Stimulated activated CD8-positive, alpha-beta memory T cell treated with anti-CD3 and anti-CD28 coated beads, Interleukin-15, amount 100 ng/mL, for 4 hours (primary cell): ENCODE measurements at regions not wholly inside any gene's neighbourhood (a gene's known extent, or its start where the extent isn't known, plus 50 kb on each side); places are given as distances from the start of the nearest gene placed in this dataset.
"Not testable (repeated sequence)": the region's sequence is repeated elsewhere in the genome, so short reads cannot be mapped to it uniquely, and the experiment has no call there.

ENCODE experiments used
- DNase-seq, 2 donors: peaks; one replicate each; pipeline ENCODE4 v3.0.0-alpha.2; 2020; ENCODE audit warnings: low read depth in 2 of 2

DNA sequence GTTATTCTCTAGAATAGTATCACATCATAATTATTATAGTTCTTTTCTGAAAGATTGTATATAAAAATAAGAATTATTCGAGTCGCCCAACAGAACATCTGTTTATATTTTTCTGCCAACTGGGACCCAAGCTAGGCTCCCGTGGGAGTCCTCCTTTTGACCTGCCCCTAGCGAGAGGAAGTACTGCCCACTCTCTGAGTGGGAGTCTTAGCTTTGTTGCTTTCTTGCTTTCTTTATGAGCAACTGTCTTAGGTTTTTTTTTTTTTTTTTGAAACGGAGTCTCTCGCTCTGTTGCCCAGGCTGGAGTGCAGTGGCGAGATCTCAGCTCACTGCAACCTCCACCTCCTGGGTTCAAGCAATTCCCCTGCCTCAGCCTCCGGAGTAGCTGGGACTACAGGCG, 202.0 kb upstream of the ZNF184 start:
- no peak for DNase-seq

DNA sequence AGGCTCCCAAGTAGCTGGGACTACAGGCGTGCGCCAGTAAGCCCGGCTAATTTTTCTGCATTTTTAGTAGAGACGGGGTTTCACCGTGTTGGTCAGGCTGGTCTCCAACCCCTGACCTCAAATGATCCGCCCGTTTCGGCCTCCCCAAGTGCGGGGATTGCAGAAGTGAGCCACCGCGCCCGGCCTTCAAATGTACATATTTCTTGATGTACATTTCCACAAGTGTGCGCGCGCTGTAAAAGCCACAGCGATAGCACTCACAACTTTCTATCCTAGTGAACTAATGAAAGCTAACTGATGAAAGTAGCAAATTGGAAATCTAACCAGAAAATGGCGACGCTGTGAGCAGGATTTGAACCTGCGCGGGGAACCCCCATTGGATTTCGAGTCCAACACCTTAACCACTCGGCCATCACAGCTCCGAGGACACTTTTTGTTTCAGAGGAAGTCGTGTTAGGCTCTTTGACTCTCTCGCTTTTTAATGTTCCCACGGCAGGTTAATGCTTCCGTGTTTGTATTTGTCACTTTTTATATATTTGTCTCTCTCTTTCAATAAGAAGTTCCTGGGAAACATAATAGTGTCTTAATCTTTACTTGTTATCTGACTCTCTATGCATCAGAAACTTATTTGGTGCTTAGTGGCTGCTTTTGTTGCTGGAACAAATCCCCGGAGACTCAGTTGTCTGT, 199.4 kb upstream of the ZNF184 start:
- DNase-seq = no peak

DNA sequence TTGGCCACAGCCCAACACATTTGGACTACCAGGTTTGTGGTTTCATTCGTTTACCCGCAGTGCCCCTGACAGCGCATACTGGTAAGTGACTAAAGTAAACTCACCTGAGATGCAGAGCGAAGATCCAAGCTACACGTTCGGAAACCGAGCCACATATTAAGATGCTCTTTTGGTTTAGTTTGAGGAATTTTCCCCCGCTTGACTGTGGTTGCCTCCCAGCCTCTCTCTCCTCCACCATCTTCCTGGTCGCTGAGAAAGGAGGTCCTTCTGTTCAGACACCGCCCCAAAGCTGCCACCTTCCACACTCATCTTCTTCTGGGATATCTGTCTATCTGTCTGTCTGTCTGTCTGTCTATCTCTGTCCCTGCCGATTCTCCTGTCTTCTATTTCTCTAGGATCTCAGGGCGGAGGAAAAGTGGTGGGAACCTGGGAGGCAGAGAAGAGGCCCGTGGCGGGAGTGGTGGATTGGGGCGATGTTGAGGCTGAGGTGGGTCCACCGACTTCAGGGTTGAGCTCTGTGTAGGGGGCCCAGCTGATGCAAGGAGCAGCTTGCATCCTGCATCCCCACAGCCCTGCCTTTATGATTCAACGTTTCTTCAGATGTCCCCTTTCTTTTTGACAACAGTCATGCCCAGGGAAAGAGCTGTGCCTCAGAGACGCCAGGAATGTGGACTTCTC, 196.9 kb upstream of the ZNF184 start:
- DNase-seq = no peak

DNA sequence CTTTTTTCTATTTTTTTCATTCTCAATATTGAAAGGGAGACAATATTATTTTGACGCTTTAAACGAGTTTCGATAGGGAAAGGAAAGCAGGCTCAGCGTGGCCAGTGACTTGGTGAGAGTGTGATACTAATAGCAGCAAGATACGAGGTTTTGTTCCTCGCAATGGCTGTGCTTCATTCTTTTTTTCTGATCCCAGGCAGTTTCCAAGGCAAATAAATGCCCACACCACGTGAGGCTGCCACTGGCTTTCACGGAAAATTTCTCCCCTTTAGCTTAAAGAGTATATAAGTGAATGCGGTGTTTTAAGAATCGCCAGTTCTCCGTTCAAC, 196.4 kb upstream of the ZNF184 start:
- DNase-seq = no peak

DNA sequence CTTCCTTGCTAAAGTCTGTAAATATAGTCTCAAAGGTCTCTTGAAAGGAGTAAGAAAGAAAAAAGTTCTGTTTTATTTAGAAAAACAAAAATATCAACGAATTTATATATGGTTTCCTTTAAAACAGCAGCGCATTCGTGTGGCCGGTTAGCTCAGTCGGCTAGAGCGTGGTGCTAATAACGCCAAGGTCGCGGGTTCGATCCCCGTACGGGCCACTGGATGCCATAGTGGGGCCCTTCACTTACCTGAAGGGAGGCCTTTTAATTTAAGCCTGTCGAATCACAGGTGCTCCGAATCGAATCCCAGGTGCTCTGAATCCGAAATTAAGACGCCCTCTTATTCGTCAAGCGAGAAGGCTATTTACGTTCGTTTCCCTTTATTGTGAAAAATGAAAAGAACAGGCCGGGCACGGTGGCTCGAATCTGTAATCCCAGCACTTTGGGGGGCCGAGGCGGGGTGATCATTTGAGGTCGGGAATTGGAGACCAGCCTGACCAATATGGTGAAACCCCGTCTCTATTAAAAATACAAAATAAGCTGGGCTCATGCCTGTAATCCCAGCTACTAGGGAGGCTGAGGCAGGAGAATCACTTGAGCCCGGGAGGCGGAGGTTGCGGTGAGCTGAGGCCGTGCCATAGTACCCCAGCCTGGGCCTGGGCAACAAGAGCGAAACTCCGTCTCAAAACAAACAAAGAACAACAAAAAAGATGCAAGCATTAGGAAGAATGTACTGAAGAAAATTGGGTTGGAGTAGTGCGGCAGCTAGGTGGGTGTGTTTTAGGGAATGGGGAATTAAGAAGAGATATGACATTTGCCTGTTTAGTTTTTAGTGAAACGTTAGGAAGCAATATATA, 195.8 kb upstream of the ZNF184 start:
- DNase-seq = no peak

DNA sequence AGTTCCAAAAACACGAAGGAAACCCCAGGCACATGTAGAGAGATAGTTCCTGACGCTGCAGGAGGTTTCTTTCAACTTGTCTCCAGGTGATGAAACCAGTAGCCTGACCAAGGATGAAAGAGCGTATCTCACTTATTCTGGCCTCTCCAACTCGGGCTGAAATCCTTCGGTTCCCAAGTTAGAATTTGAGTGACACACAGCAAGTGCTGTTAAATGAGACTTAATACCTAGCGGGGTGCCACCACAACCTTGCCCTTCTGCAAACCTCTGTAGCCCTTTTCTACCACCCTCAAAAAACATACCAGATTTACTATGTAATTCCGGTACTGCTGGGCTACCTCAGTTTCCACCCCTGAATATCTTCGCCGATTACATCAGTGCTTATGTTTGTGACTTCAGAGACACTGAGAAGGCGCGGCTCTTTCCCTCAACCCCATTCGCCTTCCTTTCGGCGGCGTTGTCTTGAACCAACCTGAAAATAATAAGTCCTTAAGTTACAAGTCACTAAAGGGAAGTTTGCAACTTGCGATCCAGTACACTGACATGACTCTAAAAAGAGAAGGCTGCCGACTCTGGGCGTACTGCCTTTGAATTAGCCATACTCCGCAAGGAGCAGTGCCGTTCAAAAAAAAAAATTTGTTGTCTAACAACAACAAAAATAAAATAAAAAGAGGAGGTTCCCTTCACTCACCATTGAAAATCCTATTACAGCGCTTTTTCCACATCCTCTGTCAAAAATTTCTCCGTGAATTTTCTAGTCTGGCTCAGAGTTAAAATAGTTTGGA, 194.9 kb upstream of the ZNF184 start:
- DNase-seq = no peak

DNA sequence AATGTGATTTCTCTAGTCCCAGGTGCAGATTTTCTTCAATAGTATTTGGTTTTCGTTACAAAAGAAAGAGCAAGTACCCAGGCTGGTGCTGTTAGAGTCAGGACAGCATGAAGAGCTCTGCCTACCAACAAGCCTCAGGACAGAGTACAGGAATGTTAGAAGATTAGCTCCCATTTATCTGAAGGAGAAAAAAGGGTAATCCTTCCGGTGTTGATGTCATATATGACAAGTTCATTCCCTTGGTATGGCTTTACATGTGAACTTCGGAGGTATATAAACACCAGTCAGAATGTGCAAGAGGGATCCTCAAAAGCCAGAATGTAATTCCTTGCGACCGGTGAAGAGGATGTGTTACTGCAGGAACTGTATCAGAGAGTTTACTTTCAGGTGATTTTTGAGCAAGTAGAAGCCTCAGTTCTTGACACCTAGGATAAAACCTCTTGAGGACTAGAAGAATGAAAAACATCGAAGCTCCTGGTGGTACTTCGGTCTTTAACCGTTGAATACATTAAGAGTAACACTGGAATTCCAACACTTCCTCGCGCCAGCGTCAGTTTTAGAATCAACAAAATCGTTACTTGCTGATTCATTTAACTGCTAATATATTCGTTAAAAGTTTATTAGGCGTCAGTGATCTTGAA, 194.2 kb upstream of the ZNF184 start:
- no peak for DNase-seq

DNA sequence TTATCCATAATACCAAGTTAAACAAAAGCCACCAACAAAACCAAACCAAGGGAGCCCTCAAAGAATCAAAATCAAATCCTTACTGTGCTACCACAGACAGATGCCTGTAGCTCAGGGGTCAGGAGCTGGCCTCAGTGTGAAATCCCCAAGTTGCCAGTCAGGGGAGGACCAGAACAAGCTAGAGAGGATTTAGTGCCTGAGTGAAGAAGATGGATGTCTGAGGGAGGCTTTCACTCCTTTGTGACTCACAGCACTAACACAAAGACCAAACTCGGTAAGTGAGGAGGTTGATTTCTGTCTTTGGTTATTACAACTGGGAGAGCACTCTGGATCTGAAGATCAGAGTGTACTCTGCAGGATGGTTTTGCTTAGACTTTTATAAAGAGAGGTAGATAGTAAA, 189.9 kb upstream of the ZNF184 start:
- DNase-seq = no peak

DNA sequence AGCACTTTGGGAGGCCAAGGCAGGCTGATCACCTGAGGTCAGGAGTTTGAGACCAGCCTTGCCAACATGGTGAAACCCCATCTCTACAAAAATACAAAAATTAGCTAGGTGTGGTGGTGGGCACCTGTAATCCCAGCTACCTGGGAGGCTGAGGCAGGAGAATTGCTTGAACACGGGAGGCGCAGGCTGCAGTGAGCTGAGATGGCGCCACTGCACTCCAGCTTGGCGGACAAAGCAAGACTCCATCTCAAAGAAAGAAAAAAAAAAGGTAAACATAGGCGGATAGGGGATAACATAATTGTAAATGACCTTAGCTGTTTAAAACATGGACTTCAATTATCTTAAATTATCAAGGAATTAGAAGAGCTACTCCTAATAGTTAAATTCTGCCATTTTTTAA, 189.3 kb upstream of the ZNF184 start:
- DNase-seq = not testable (repeated sequence)

DNA sequence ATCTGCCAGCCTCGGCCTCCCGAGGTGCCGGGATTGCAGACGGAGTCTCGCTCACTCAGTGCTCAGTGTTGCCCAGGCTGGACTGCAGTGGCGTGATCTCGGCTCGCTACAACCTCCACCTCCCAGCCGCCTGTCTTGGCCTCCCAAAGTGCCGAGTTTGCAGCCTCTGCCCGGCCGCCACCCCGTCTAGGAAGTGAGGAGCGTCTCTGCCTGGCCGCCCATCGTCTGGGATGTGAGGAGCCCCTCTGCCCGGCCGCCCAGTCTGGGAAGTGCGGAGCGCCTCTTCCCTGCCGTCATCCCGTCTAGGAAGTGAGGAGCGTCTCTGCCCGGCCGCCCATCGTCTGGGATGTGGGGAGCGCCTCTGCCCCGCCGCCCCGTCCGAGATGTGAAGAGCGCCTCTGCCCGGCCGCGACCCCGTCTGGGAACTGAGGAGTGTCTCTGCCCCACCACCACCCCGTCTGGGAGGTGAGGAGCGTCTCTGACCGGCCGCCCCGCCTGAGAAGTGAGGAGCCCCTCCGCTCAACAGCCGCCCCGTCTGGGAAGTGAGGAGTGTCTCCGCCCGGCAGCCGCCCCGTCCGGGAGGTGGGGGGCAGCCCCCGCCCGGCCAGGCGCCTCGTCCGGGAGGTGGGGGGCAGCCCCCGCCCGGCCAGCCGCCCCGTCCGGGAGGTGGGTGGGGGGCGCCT, 180.4 kb upstream of the ZNF184 start:
- not testable (repeated sequence) for DNase-seq

DNA sequence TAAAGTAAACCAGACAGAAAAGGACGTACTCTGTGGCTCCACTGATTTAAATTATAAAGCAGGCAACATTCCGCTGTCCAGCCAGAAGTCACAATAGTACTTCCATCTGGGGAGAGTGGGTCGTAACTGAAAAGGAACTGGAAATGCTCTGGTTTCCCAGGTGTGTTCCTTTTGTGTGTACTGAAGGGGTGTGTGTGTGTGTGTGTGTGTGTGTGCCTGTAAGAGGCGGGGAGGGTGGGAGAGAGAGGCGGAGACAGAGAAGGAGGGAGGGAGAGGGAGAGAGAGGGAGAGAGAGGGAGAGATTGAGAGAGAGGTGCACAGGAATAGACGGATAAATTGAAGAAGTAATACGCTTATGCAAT, 178.4 kb upstream of the ZNF184 start:
- no peak for DNase-seq

DNA sequence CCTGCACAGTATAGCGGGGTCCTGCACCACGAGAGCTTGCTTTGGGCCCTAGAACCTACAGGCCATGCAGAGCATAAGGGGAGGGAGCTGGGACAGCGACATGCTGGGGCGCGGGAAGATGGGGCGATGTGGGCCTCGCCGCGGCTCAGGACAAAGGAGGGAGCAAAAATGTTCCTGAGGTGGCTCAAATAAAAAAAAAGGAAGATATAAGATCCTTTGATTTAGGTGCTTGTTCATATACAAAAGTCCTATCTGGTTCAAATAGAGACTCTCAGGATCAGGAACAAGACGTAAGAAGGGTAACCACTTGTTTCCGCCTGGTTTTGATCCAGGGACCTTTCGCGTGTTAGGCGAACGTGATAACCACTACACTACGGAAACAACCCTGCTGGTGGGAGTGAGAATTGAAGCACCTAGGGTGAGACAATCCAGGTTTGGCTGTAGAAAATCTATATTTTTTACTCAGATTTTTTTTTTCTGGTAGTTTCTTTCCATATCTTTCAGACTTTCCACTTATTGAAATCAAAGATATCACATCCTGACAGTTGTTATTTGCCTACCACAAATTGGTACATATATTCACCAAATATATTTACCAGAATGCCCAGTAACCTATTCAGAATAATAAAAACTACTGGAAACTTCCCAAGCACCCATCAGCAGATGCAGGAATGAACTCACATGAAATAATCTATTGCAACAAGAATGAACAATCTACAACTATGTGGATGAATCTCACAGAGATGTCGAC, 177.9 kb upstream of the ZNF184 start:
- no peak for DNase-seq

DNA sequence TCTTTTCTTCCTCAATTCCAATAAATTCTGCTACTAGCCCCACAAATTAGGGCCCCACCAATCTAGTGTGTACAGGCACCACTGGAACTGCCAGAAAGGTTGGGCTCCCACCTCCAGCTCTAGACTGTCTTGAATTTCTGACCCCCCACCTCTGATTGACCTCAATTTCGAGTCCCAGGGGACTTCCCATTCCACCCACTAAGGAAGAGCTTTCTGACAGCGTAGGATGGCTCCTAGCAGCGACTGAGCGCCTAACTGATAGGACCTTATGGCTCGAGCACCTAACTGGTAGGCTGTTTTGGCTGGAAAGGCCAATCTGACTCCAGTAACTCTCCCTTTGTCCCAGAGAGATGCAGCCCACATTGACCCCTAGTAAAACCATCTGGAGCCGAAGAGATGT, 171.6 kb upstream of the ZNF184 start:
- no peak for DNase-seq

DNA sequence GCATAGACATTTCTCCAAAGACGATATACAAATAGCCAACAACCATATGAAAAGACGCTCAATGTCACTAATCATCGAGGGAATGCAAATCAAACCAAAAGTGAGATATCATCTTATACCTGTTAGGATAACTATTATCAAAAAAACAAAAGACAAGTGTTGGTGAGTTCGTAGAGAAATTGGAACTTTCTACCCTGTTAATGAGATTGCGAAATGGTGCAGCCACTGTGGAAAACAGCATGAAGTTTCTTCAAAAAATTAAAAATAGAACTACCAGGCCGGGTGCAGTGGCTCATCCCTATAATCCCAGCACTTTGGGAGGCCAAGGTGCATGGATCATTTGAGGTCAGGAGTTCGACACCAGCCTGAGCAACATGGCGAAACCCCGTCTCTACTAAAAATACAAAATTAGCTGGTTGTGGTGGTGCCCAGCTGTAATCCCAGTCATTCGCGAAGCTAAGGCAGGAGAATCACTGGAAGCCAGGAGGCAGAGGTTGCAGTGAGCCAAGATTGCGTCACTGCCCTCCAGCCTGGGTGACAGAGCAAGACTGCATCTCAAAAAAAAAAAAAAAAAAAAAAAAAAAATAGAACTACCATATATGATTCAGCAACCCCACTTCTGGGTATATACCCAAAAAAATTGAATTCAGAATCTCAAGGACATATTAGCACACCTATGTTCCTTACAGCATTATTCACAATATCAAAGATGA, 170.0 kb upstream of the ZNF184 start:
- no peak for DNase-seq

DNA sequence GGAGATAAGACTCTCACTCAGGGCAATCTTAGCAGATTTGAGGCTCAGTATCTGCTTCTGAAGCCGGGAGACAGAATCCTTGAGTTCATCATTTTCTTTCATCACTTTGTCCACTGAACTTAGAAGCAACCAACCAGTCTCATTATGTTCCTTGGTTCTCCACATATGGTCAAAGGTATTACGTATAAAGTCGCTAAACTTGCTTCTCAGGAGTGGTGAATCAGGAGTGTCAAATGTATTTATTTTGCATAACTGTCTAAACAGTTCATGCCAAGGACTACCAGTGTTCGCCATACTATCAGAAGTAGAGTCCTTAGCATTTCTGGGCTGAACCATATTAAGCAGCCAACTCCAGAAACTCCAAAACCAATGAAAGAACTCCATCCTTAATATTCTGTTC, 163.0 kb upstream of the ZNF184 start:
- not testable (repeated sequence) for DNase-seq

DNA sequence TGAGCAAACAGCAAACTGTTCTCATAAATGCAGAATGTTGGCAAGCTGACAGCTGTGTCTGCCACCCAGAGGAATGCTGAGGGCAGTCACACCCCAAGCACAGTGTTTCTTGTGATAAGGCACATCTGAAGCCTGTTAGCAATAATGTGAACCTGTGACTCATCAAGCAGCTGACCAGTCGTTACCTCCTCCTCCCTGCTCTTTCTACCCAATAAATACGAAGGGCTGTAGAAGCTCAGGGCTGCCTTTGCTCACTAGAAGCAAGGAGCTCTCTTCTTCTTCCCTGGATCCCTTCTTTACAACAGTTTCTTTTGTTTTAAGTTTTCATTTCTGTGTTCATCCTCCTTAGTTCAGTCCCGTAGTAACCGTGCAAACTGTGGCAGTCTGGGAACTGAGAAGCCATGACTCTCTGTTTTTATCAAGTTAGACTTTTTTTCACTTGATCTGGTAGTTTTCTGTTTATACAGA, 160.3 kb upstream of the ZNF184 start:
- DNase-seq = not testable (repeated sequence)

DNA sequence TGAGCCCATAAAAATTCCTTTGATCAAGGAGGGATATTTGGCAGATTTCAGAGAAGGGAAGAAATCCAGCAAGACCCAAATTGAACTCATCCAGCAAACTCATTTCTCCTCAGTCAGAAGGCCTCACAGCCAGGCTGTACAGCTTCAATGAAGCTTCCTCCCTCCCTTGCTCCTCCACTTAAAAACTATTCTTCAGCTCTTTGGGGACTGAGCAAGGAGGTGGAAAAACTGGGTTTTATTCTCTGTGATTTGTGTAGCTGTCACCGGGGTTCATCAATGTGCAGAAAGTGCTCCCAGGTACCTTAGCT, 158.7 kb upstream of the ZNF184 start:
- DNase-seq = no peak

DNA sequence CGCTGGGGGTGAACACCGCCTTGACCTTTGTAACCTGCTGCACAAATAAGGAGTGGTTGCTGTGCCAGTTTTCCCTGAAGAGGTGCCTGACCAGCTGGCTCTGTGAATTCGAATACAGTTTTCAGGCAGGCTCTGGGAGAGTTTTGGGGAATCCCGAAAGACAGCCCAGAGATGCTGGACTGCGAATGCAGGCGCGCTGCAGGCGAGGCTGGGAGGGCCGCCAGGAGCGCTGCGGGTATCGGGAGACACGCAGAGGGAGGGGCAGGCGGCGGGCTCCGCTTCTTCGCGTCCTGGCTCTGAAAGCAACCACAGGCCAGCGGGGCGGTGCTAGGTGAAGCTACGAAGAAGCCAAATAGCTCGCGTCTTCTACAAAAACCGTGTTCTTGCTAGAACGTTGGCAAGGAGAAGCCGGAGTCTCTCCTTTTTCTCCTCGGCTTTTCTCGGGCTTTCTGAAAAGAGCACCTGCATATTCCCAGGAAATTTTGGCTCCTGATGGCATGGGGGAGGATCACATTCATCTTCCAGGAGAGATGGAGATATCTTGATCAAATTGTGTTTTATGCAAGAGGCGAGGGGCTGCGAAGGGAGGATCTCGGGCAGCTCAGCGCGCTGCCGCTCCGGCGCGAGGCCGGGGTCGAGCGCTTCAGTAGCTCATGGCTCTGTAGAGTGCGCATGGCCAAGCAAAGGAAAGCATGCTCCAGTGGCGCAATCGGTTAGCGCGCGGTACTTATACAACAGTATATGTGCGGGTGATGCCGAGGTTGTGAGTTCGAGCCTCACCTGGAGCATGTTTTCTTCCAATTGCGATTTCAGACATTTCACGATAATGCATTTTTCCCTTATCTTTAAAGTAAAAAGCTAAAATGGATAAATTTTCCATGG, 158.1 kb upstream of the ZNF184 start:
- no peak for DNase-seq
